DND-41 (cell line): ENCODE measurements at regions not wholly inside any gene's neighbourhood (a gene's known extent, or its start where the extent isn't known, plus 50 kb on each side); places are given as distances from the start of the nearest gene placed in this dataset.

ENCODE experiments used
- EZH2 ChIP-seq: IDR thresholded peaks from 3 replicates; pipeline ENCODE4 v1.6.1; 2012; ENCODE audit warnings: borderline replicate concordance, low read depth, mild to moderate bottlenecking, moderate library complexity, low read length, inconsistent platforms; ENCODE audit not compliant: severe bottlenecking
- TF ChIP-seq, protein P1 (sequence below): IDR thresholded peaks from 2 replicates; pipeline ENCODE4 v1.5.1; 2012; ENCODE audit warnings: borderline replicate concordance, low read length, moderate library complexity, mild to moderate bottlenecking; ENCODE audit not compliant: poor library complexity, severe bottlenecking; ENCODE audit errors: extremely low read depth

GRCh38 chrX:94089149-94089548, 415.1 kb downstream of the FAM133A start:
- TF ChIP-seq, protein P1, sequence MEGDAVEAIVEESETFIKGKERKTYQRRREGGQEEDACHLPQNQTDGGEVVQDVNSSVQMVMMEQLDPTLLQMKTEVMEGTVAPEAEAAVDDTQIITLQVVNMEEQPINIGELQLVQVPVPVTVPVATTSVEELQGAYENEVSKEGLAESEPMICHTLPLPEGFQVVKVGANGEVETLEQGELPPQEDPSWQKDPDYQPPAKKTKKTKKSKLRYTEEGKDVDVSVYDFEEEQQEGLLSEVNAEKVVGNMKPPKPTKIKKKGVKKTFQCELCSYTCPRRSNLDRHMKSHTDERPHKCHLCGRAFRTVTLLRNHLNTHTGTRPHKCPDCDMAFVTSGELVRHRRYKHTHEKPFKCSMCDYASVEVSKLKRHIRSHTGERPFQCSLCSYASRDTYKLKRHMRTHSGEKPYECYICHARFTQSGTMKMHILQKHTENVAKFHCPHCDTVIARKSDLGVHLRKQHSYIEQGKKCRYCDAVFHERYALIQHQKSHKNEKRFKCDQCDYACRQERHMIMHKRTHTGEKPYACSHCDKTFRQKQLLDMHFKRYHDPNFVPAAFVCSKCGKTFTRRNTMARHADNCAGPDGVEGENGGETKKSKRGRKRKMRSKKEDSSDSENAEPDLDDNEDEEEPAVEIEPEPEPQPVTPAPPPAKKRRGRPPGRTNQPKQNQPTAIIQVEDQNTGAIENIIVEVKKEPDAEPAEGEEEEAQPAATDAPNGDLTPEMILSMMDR: no peak
- no peak for TF ChIP-seq EZH2
